GM19025 (cell line): ENCODE measurements at regions not wholly inside any gene's neighbourhood (a gene's known extent, or its start where the extent isn't known, plus 50 kb on each side); places are given as distances from the start of the nearest gene placed in this dataset.

Experiments
- ATAC-seq: cut with Tn5 transposase; IDR thresholded peaks from one replicate; pipeline ENCODE4 v1.9.1; 2021; ENCODE audit warnings: mild to moderate bottlenecking, low read depth, moderate library complexity; ENCODE audit not compliant: unreplicated experiment

DNA sequence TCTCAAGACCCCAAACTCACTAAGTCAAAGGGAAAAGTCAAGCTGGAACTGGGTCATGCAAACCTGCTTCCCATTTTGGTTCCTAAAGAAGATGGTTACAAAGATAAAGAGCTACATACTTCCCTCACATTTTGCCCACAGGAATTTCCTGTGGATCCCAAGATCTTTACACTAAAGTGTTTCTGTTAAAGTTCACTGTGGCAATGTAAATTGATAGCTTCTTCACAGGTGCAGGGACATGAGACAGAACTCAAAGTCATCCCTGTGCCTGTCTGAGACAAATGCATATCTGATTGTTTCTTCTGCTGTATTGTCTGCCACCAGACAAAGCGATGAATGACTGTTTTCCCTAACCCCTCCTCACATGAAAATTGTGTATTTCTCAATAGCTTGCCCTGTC is 567.8 kb downstream of the ZIC1 start:
- ATAC-seq, result no peak

DNA sequence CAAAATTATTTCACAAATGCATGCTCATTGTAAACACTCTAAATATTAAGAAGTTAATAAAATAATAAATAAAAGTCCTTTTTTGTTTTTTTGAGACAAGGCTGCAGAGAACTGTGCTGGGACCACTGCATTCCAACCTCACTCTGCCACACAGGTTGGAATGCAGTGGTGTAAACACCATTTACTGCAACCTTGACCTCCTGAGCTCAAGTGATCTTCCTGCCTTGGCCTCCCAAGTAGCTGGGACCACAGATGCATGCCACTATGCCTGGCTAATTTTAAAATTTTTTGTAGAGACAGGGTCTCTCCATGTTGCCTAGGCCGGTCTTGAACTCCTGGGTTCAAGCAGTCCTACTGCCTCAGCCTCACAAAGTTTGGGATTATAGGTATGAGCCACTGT is 578.4 kb downstream of the ZIC1 start:
- ATAC-seq, result no peak

DNA sequence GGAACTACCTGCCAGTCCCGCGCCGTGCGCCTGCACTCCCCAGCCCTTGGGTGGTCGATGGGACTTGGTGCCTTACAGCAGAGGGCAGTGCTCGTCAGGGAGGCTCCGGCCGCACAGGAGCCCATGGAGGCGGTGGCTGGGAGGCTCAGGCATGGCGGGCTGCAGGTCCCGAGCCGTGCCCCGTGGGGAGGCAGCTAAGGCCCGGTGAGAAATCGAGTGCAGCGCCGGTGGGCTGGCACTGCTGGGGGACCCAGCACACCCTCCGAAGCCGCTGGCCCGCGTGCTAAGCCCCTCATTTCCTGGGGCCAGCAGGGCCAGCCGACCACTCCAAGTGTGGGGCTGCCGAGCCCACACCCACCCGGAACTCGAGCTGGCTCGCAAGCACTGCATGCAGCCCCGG is 580.2 kb downstream of the ZIC1 start:
- ATAC-seq, result no peak

DNA sequence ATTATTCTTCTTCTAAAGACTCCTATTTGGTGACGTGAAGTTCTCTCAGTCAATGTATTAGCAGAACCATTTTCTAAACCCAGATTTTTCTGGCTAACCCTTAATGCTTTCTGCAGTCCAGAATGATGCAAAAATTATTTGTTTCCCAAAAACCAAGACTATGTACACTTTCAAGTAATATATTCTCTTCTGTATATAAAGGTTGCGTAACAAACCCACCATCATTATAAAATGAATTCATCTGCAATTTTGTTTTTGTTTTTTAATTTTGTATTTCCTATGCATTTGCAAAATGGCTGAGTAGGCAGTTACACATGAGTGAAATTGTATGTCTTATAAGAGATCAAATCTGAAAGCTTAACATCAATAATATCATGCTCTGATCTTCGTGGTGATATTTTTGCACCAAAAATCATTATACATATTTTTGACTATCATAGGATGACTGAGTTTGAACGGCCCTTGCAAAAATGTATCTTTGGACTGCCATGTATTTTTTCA is 593.6 kb downstream of the ZIC1 start:
- ATAC-seq, result no peak

DNA sequence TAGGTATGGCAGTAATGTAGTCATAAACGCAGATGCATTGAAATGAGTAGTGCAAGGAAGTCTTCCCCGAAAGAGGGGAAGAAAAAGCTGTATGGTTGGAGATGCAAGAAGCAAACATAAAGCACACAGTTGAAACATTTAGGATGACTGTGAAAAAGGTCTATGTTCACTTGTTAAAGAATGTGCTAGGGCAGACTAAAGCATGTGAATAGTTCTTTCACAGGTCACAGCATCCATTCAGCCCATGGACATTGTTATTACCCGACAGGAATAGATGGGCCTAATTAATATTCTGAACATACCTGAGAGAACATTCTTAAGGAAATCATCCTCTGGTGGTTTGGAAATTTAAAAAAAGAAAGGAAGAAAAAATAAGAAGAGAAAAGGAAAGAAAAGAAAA is 595.2 kb downstream of the ZIC1 start:
- no peak for ATAC-seq

DNA sequence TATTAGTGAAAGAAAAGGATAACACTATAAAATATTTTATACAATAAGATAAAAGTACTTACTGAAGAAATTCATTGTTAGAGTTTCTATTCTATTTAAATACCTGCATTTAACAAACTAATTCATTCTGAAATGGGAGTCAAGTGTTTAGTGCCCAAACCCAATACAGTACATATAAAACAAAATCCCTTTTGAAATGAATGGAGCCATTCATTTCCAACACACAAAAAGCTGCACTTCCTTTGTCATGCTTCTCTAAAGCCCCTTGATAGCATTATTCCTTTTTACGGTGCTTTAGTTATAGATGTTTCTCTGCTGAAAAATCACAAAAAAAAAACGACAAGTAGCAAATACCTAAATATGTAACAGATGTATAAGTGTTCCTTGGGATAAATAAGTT is 596.3 kb downstream of the ZIC1 start:
- ATAC-seq, result no peak

DNA sequence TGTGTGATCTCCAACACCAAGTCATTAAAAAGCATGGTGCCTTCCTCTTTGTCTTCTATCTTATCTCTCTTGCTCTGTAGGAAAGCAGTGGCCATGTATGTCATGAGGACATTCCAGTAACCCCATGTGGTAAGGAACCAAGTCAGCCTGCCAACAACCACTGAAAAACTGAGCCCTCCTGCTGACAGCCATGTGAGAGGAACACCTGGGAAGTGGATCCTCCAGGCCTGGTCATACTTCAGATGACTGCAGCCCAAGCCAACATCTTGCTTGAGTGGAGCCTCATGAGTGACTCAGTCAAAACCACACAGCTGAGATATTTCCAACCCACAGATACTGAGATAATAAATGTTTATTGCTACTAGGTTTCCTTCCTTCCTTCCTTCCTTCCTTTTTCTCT is 597.3 kb downstream of the ZIC1 start:
- ATAC-seq, result no peak

DNA sequence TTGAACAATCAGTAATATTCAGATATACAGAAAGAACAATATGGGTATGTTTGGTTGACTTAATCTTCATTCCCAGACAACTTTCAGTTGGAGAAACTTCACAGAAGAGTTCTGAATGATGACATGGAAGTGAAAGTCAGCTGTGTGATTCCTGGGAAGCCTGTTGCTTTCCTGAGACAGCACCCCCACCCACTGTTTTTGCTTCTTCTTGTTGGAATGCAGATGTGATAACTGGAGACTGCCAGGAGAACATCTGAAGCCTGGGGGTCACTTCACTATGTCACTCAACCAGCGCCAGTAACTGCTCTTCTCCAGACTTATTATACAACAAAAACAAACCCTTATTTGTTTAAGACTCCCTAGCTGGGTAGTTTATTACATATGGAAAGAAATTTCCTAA is 599.4 kb downstream of the ZIC1 start:
- no peak for ATAC-seq

DNA sequence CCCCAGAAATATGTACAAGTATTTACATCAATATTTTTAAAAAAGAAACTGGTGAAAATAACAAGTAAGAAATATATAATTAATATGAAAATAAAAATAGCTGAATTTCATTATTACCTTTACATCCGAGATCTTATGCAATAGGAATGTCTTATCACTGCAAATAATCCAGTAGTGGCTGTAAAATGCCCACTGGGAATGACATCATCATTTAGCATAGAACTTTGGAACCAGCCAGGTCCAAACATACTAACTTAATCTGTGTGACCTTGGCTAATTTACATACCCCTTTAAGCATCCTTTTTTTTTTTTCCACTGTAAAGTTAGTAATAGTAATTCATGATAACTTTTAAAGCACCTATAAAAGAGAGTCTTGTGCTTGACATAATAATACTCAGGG is 611.7 kb downstream of the ZIC1 start:
- no peak for ATAC-seq

DNA sequence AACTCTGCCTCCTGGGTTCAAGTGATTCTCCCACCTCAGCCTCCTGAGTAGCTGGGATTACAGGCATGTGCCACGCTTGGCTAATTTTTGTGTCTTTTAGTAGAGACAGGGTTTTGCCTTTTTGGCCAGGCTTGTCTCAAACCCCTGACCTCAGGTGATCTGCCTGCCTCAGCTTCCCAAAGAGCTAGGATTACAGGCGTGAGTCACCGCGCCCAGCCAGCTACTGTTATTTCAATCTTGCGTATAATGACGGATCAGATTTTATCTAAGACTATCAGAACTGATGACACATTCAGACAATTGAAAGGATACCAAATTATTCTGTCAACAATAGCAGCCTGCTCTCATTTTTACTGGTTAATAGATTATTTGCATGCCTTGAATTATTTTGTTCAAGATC is 612.2 kb downstream of the ZIC1 start:
- ATAC-seq, result no peak

DNA sequence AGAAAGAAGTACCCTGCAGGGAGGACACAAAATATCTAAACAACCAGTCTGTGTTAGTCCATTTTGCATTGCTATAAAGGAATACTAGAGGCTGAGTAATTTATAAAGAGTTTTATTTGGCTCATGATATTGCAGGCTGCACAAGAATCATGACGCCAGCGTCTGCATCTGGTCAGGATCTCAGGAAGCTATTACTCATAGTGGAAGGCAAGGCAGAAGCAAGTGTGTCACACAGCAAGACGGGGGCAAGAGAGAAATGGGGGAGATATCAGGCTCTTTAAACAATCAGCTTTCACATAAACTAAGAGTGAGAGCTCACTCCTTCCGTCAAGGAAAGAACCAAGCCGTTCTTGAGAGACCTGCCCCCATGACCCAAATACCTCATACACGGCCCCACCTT is 614.8 kb downstream of the ZIC1 start:
- ATAC-seq, result no peak

DNA sequence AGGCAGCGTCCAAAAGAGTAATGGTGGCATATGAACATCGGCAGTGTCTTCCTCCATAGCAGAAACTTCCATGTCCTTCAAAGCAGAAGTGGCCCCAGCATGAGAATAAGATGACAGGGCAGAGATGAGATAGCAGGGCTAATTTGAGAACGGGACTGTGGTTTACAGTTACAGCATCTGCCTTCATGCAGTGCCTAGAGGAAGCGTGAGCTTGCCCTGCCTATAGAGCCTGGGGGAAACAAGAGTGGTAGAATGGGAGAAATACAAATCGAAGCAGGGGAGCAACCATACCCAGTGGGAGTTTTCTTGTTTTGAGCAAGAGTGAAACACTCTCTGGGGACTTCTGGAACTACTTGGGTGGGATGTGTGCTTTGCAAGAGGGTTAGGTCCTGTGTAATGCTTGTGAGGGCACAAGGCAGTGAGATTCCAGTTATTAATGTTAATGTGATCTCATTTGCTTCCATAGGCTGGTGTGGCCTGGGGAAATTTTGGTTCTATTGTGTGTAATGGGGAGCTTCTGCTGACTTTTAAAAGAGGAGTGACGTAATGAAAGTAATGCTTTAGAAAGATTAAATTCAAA is 616.9 kb downstream of the ZIC1 start:
- ATAC-seq, result no peak

DNA sequence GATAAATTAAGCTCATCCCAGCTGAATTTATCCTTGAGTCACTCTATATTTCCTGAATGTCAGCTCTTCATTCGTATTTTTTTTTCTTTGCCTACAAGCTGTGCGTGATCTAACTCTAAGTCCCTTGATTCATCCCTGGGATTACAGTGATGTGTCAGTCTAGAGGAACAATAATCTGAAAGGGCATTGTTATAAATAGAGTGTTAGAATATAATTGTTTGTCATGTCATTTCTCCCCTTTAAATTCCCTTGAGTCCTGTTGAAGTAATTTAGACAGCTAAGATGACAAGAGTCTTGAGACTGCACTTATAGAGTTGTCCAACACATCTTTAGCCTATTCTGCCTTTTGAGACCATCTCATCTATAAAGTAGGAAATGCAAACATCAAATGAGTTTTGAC is 621.8 kb downstream of the ZIC1 start:
- ATAC-seq, result no peak

DNA sequence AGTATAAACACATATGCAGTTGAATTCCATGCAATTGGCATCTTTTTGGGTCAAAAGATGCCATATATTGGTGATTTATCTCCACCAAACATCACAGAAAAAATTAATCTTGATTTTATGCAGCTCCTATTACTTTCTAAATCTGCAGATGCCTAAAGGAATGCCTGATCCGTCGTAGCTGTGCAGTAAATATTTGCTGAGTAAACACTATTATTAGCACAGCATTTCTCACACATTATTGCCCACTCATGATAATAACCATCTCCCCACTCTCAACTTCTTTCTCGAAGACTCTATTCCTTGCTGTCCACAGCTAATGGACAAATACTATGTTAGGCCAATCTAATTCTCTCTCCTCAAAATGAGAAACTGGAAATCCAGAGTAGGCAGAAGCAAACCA is 625.2 kb downstream of the ZIC1 start:
- ATAC-seq, result no peak

DNA sequence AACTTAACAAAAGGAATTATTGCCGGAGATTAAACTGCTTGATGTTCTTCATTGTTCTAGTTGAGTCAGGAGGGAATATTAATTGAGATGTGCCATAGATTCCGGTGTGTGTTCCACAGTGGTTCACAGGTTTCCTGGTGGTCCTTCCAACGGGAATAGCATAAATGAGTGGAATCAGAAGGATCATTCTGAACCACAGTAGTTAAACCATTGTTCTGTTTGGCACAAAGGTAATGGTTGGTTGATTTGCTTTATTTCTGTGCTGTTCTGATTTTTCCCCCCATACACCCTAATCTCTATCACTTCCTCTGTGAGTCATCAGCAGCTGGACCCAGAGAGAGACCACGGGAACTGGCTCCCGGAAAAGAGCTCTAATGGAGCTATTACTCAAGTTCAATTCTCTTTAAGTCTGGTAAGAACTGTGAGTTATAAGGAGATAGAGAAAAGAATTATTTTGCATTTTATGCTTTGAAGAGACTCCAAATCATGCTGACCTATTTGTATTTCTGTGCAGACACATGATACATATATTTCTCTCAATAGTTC is 627.2 kb downstream of the ZIC1 start:
- no peak for ATAC-seq

DNA sequence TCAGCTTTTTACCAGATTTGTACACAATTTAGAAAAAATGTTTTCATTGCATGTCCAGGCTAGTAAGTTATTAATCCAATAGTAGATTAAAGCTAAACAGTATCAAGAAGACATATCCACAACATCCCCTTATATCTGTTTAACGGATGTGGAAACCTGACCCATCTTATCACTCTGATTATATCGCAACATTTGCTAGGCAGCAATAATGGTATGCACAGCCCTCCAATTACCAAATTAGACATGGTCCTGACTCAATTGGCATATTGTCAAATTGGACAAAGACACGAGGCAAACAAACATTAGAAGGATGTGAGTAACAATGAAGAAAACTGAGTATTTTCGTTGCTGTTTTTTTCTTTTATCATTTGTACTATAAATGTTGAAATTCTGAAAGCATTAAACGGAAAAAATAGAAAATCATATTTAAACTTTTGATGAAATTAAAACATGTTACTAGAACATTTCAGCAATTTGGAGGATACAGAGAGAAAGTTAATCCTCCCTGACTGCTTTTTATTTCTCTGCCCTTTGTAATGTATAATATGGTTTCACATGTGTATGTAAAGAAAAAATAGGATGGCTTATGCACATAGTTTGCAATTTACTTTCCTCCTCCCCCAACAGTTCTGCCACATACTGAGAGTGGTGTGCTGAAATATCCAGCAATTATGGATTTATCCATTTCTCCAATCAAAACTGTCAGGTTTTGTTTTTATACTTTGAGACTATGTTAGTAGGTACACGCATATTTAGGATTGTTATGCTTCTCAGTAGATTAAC is 633.7 kb downstream of the ZIC1 start:
- ATAC-seq, result no peak

DNA sequence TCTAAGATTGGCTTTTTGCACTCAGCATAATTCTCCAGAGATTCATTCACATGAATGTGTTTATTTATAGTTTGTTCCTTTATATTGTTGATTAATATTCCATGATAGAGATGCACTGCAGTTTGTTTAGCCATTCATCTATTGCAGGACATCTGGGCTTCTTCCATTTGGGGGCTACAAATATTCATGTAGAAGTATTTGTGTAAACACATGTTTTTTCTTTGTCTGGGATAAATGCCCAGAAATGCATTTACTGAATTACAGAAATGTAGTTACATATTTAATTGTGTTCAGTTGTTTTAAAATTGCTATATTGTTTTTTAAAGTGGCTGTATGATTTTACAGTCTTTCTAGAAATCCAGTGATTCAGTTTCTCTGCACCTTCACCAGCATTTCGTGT is 635.0 kb downstream of the ZIC1 start:
- no peak for ATAC-seq

DNA sequence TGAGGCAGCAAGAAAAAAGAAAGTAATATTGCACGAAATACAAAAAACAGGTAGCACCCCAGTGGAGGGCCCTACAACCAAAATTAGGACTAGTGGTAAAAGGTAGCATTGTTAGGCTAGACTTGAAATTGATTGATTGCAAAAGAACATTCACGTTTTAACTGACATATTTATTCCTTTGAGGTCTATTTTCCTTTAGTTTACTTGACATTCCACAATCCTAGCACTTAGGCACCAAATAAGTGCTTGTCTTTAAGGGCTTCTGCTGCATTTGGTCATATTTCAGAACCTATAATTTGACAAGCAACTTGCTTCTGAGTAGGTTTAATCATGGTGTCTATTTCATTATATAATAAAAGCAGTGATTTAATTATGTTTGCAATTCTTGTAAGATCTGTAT is 642.7 kb upstream of the AGTR1 start:
- no peak for ATAC-seq

DNA sequence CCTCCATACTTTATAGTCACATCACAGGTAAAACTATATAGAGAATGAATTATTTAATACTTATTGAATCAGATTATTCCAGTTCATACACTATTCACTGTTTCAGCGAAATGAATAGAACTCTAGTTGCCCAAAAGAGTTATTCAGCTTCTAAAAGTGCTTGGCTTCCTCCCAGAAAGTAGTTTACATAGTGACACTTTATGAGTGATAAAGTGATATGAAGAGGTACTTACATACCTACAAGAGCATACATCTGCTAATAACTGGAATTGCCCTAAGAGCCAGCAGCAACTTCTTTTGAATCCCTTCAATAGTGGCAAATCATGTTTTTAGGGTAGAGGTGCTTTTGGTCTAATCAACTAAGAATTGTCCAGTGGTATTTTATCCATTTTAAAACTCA is 635.1 kb upstream of the AGTR1 start:
- no peak for ATAC-seq

DNA sequence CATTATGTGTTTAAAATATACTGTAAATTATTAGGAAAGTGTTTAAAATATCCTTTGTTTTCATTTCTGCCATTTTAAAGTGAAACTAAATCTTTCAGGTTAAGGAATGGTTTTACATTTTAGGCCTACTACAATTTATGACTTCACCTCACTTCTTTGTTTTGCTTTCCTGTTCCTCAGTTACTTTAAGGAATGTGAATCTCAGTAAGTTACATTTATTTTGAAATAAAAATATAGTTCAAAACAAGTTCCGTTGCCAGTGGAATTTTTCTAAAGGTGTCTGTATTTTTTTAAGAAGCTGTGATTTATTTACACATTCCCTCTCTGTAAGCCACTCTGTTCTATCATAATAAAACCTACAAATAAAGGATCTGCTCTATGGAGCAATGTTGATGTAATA is 630.9 kb upstream of the AGTR1 start:
- no peak for ATAC-seq

DNA sequence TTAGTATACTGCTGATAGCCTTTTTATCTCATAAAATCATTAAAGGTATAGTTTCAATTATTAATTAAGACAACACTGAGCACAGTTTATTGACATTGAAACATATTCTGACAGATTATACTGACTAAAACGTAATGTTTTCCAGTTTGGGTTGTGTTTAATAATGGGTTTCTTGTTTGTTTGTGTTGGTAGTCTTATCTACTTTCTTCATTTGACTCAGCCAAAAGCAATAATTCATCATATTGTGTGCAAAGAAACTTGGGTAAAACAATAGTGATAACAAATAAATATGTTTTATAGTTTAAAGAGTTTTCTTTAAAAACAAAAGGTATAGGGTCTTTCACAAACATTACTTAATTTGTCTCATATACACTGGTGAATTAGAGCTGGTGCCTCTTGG is 629.2 kb upstream of the AGTR1 start:
- ATAC-seq, result no peak

DNA sequence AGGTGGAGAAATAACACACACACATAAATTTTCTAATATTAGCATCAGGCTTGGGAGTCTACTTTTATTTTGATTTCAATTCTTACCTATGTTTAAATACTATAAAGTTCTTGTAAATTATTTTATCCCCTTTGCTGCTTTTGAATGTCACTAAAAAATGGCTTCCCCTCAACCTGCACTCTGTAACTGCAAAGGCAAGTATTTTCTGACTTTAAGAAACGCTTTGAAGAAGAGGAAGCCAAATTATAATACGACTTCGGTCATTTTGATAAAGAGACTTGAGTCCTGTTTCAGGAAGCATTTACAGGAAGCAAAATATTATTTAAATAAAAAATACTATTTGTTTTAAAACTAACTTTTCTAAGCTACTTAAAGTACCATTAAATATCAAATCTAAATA is 627.7 kb upstream of the AGTR1 start:
- no peak for ATAC-seq
